Mesothelial cell of epicardium (in vitro differentiated cells): ENCODE measurements at regions not wholly inside any gene's neighbourhood (a gene's known extent, or its start where the extent isn't known, plus 50 kb on each side); places are given as distances from the start of the nearest gene placed in this dataset.

Source experiments
- DNase-seq, 2 experiments: peaks; one replicate each; pipeline ENCODE4 v3.0.0; 2021; ENCODE audit warnings: low spot score in 2 of 2; ENCODE audit not compliant: unreplicated experiment in 2 of 2
- H3K27ac Mint-ChIP-seq: 2 replicates; pipeline ENCODE4 v1.8.0; 2021; ENCODE audit warnings: mixed read lengths
- H3K27me3 Mint-ChIP-seq: 2 replicates; pipeline ENCODE4 v1.8.0; 2021; ENCODE audit warnings: low read depth, mixed read lengths
- H3K36me3 Mint-ChIP-seq: 2 replicates; pipeline ENCODE4 v1.8.0; 2021; ENCODE audit warnings: mixed read lengths
- H3K4me1 Mint-ChIP-seq: 2 replicates; pipeline ENCODE4 v1.8.0; 2021; ENCODE audit warnings: mixed read lengths
- H3K4me3 Mint-ChIP-seq: 2 replicates; pipeline ENCODE4 v1.8.0; 2021; ENCODE audit warnings: mild to moderate bottlenecking, moderate library complexity, mixed read lengths
- H3K9me3 Mint-ChIP-seq: 2 replicates; pipeline ENCODE4 v1.8.0; 2021; ENCODE audit warnings: mixed read lengths
- TF ChIP-seq, protein P1 (sequence below): fragments of 200-600 bp; sonication (generic); IDR thresholded peaks from one replicate; pipeline ENCODE4 v1.5.0; 2021; ENCODE audit warnings: antibody characterized with exemption; ENCODE audit not compliant: unreplicated experiment

DNA sequence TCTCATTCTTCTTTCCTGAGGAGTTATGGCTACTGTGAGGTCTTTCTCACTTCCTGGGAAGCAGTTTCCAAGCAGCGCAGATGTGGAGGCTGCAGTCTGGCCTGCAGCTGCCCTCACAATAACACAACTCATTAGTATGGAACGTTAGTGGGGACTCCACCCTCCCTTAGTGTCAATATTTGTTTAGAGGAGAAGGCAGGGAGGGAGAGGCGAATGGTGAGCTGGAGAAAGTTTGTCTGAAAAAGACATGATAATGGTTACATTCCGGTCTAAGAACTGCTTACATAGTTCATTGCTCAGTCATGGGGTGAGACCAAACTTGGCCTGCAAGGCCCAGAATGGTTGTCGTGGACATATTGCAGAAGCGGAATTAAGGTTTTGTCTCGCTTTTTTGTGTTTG lies 170.2 kb downstream of the HS3ST3B1 start:
- Mint-ChIP-seq H3K27me3 (peaks cover 2% of the 10 kb centered on the region), H3K27ac (no peak overlapping the region), H3K4me3 (no peak overlapping the region), H3K4me1 (no peaks in the 10 kb centered on the region), H3K9me3 (peaks cover 4% of the 10 kb centered on the region), H3K36me3 (no peaks in the 10 kb centered on the region)
- TF ChIP-seq, protein P1, sequence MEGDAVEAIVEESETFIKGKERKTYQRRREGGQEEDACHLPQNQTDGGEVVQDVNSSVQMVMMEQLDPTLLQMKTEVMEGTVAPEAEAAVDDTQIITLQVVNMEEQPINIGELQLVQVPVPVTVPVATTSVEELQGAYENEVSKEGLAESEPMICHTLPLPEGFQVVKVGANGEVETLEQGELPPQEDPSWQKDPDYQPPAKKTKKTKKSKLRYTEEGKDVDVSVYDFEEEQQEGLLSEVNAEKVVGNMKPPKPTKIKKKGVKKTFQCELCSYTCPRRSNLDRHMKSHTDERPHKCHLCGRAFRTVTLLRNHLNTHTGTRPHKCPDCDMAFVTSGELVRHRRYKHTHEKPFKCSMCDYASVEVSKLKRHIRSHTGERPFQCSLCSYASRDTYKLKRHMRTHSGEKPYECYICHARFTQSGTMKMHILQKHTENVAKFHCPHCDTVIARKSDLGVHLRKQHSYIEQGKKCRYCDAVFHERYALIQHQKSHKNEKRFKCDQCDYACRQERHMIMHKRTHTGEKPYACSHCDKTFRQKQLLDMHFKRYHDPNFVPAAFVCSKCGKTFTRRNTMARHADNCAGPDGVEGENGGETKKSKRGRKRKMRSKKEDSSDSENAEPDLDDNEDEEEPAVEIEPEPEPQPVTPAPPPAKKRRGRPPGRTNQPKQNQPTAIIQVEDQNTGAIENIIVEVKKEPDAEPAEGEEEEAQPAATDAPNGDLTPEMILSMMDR = no peak
- DNase-seq = no peak

DNA sequence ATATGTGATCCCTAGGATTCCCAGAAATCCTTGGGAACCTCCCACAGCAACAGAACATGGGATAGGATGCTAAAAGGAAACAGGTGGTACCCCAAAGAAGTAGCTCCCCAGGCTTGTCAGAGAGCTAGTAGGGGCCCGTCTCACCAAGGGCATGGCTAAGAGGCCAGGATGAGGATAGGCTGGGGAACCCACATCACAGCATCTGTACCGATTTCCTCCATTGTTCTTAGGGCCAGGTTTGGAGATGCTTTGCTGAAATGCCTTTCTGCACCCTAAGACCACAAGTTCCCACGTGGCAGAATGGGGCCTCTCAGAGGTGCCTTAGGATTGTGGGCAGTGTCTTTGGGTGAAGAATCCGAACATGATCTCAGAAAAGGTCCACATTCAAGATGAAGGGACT lies 169.5 kb downstream of the HS3ST3B1 start:
- no peak overlapping the region for H3K27ac Mint-ChIP-seq
- no peak overlapping the region for H3K4me3 Mint-ChIP-seq
- no peaks in the 10 kb centered on the region for H3K36me3 Mint-ChIP-seq
- DNase-seq = no peak
- TF ChIP-seq, protein P1 = no peak
- peaks cover 2% of the 10 kb centered on the region for H3K27me3 Mint-ChIP-seq
- H3K9me3 Mint-ChIP-seq = peaks cover 7% of the 10 kb centered on the region
- H3K4me1 Mint-ChIP-seq = no peaks in the 10 kb centered on the region

DNA sequence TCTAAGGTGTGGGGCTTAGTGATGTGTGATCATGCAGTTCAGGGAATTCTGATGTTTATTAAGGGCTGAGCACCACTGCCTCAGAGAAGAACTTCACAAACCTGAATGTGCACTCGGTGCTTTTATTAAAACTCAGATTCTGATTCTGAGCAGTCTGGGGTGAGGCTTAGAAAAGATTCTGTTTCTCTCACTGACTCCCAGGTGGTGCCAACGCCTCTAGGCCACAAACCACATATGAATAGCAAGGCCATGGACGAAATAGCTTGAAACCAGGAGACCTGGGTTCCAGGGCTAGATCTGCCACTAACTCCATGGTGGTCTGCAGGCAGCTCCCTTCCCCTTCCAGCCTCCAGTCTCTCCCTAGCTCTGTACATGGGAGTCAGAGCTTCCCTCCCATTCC lies 169.1 kb downstream of the HS3ST3B1 start:
- Mint-ChIP-seq H3K9me3 (peaks cover 7% of the 10 kb centered on the region), H3K27ac (no peak overlapping the region), H3K4me1 (no peaks in the 10 kb centered on the region), H3K27me3 (peaks cover 2% of the 10 kb centered on the region), H3K36me3 (no peaks in the 10 kb centered on the region), H3K4me3 (no peak overlapping the region)
- DNase-seq = no peak
- TF ChIP-seq, protein P1 = no peak

DNA sequence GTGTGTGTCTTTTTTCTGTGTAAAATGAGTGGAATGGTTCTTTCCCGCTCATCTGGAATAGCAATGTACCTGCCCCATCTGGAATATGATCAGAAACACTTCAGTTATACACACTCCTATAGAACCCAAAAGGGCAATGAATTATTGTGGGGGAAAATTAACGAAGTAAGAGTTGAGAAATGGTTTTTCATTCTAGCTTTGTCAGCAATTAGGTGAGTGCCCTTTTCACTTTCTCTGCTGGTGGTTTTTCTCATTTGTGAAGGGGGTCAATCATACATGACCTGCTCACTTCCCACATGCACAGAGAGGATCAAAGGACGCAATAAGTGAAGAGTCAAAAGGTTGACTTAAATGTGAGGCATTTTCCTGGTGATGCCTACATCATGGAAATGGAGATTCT lies 168.0 kb downstream of the HS3ST3B1 start:
- Mint-ChIP-seq H3K4me3 (no peak overlapping the region), H3K27me3 (peaks cover 2% of the 10 kb centered on the region), H3K9me3 (peaks cover 7% of the 10 kb centered on the region), H3K36me3 (no peaks in the 10 kb centered on the region), H3K4me1 (peaks cover 4% of the 10 kb centered on the region), H3K27ac (no peak overlapping the region)
- TF ChIP-seq, protein P1 = no peak
- DNase-seq = no peak

DNA sequence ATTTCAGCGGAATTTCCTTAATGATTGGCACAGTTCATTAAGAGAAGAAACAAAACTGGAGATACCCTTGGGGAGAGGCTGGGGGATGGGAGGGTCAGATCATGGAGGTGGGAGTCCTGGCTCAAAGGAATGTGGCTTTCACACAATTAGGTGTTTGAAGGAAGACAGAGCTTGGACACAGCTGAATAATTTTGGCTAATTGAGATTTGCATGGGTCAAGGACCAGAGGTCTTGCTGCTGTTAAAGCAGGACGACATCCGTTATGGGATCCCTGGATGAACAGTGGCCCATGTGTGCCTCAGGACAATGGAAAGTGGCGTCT lies 160.3 kb downstream of the HS3ST3B1 start:
- peaks cover 7% of the 10 kb centered on the region for H3K9me3 Mint-ChIP-seq
- no peak overlapping the region for H3K4me3 Mint-ChIP-seq
- H3K4me1 Mint-ChIP-seq = peaks cover 4% of the 10 kb centered on the region
- no peak overlapping the region for H3K27ac Mint-ChIP-seq
- DNase-seq = no peak
- H3K27me3 Mint-ChIP-seq = peaks cover 26% of the 10 kb centered on the region
- TF ChIP-seq, protein P1 = no peak
- no peaks in the 10 kb centered on the region for H3K36me3 Mint-ChIP-seq

DNA sequence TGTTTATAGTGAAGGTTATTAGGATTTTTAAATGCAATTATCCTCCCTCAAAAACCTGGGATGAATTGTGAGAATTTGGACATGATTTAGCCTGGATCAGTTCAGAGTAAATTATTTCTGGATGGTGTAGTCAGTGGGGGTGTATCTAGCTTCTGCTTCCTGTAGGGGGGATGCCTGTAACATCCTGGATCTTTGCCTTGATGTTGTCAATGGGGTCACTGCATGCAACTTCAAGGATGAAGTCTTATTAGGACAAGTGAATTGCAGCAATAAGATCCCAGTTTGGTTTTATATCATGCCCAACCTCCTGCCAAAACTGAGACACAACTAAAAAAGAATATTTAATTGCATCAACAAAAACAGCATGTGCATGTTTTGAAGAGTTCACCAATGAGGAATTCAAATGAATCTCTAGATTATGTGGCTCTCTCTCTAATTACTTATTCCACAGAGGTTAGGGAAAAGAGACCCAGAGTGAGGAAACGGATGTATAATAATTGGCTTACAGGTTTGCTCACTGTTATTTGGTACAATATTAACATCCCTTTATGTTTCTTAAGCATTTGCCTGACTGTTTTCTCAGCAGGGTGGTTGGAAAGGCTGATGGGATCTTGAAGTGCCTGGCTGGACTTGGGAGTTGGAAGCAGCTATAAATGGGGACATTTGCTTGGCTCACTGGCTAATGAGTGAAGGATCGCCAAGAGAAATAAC lies 159.8 kb downstream of the HS3ST3B1 start:
- Mint-ChIP-seq H3K36me3 (no peaks in the 10 kb centered on the region), H3K4me3 (no peak overlapping the region), H3K27me3 (peaks cover 28% of the 10 kb centered on the region), H3K27ac (no peak overlapping the region), H3K4me1 (peaks cover 4% of the 10 kb centered on the region), H3K9me3 (peaks cover 4% of the 10 kb centered on the region)
- TF ChIP-seq, protein P1 = no peak
- no peak for DNase-seq
